ENCODE measurements at regions not wholly inside any gene's neighbourhood (a gene's known extent, or its start where the extent isn't known, plus 50 kb on each side); places are given as distances from the start of the nearest gene placed in this dataset.

- H3K4me3 Mint-ChIP-seq = no peak overlapping the region
- no peak for TF ChIP-seq CTCF (IDR thresholded peaks at IDR 0.05)
- ATAC-seq (no peak), DNase-seq (no peak)
- peaks cover 2% of the 10 kb centered on the region for H3K27me3 Mint-ChIP-seq
- POLR2A ChIA-PET = no interaction called here
- no peaks in the 10 kb centered on the region for H3K36me3 Mint-ChIP-seq (ENCODE audit: low read depth)
- peaks cover 2% of the 10 kb centered on the region for H3K4me1 Mint-ChIP-seq (ENCODE audit: low read depth)
- CTCF ChIA-PET = no interaction called here
- intact Hi-C loops (cut with micrococcal nuclease) = loop anchor here (10.0 kb wide), 1 partner anchor 145 kb away; no protein-coding TSS in a partner anchor
- no peak overlapping the region for H3K27ac Mint-ChIP-seq
- H3K9me3 Mint-ChIP-seq = peaks cover 1% of the 10 kb centered on the region
These were observed 221.6 kb upstream of the RPS23 start for GRCh38 chr5:82499725-82500244.

GRCh38 chr5:82497242-82497641 is 219.1 kb upstream of the RPS23 start:
- intact Hi-C loops (cut with micrococcal nuclease) = loop anchor here (10.0 kb wide), 1 partner anchor 142 kb away; no protein-coding TSS in a partner anchor
- CTCF ChIA-PET = no interaction called here
- H3K4me1 Mint-ChIP-seq (ENCODE audit: low read depth) = peaks cover 2% of the 10 kb centered on the region

GRCh38 chr5:82494942-82495341 is 216.8 kb upstream of the RPS23 start:
- CTCF ChIA-PET = interaction anchor here (1.3 to 1.4 kb wide), 2 partner anchors 16 to 141 kb away, joined by 3 to 4 read pairs; no protein-coding TSS in a partner anchor
- peaks cover 2% of the 10 kb centered on the region for H3K4me1 Mint-ChIP-seq (ENCODE audit: low read depth)
- H3K9me3 Mint-ChIP-seq = peaks cover 1% of the 10 kb centered on the region
- no peaks in the 10 kb centered on the region for H3K36me3 Mint-ChIP-seq (ENCODE audit: low read depth)
- no peak overlapping the region for H3K4me3 Mint-ChIP-seq
- intact Hi-C loops (cut with micrococcal nuclease) = loop anchor here (10.0 kb wide), 1 partner anchor 140 kb away; no protein-coding TSS in a partner anchor
- peaks cover 2% of the 10 kb centered on the region for H3K27me3 Mint-ChIP-seq
- TF ChIP-seq CTCF (IDR thresholded peaks at IDR 0.05) = peak; percentile 13
- H3K27ac Mint-ChIP-seq = no peak overlapping the region
- ATAC-seq (no peak), DNase-seq (no peak)
- POLR2A ChIA-PET = no interaction called here

More at GRCh38 chr5:82497242-82497641, 219.1 kb upstream of the RPS23 start:
- no peaks in the 10 kb centered on the region for H3K36me3 Mint-ChIP-seq (ENCODE audit: low read depth)
- no peak for TF ChIP-seq CTCF (IDR thresholded peaks at IDR 0.05)
- ATAC-seq (no peak), DNase-seq (no peak)
- H3K27me3 Mint-ChIP-seq = peaks cover 2% of the 10 kb centered on the region
- no peak overlapping the region for H3K27ac Mint-ChIP-seq
- POLR2A ChIA-PET = no interaction called here
- H3K9me3 Mint-ChIP-seq = peaks cover 1% of the 10 kb centered on the region
- no peak overlapping the region for H3K4me3 Mint-ChIP-seq

- Mint-ChIP-seq H3K36me3 (ENCODE audit: low read depth) (no peaks in the 10 kb centered on the region), H3K4me1 (ENCODE audit: low read depth) (no peaks in the 10 kb centered on the region), H3K27me3 (peaks cover 2% of the 10 kb centered on the region), H3K9me3 (peaks cover 1% of the 10 kb centered on the region), H3K4me3 (no peak overlapping the region), H3K27ac (no peak overlapping the region)
- CTCF ChIA-PET = no interaction called here
- DNase-seq = no peak
- POLR2A ChIA-PET = no interaction called here
- intact Hi-C loops (cut with micrococcal nuclease) = loop anchor here (10.0 kb wide), 1 partner anchor 138 kb away; no protein-coding TSS in a partner anchor
- ATAC-seq = no peak
- no peak for TF ChIP-seq CTCF (IDR thresholded peaks at IDR 0.05)
These were observed 215.1 kb upstream of the RPS23 start for GRCh38 chr5:82493221-82493620.

GRCh38 chr5:82491397-82491796 is 213.2 kb upstream of the RPS23 start:
- Mint-ChIP-seq H3K27ac (no peak overlapping the region), H3K9me3 (no peaks in the 10 kb centered on the region), H3K36me3 (ENCODE audit: low read depth) (no peaks in the 10 kb centered on the region), H3K27me3 (peaks cover 3% of the 10 kb centered on the region), H3K4me1 (ENCODE audit: low read depth) (no peaks in the 10 kb centered on the region), H3K4me3 (no peak overlapping the region)
- DNase-seq (no peak), ATAC-seq (no peak)
- ChIA-PET CTCF (no interaction called here), POLR2A (no interaction called here)
- no peak for TF ChIP-seq CTCF (IDR thresholded peaks at IDR 0.05)
- intact Hi-C loops (cut with micrococcal nuclease) = loop anchor here (10.0 kb wide), 1 partner anchor 137 kb away; no protein-coding TSS in a partner anchor
